ENCODE measurements at regions not wholly inside any gene's neighbourhood (a gene's known extent, or its start where the extent isn't known, plus 50 kb on each side); places are given as distances from the start of the nearest gene placed in this dataset.

DNA sequence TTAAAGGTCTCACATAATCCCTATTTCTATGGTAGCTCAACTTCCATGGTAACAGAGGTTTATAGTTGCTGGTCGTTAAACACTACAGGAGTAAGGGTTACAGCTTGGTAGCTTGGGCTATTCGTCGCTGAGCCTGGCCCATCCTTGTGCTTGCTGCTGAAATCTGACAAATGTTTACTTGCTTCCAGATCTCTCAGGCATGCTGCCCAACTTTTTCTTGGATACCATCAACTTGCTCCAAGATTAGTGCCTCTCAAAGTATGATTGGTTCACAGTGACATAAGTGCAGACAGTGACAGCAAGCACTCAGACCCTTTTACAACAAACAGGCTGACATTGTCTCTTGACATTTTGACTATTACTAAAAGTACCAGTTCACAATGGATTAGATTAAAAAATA lies 231.8 kb downstream of the KCNS3 start (continued):
- TF ChIP-seq, protein P1, sequence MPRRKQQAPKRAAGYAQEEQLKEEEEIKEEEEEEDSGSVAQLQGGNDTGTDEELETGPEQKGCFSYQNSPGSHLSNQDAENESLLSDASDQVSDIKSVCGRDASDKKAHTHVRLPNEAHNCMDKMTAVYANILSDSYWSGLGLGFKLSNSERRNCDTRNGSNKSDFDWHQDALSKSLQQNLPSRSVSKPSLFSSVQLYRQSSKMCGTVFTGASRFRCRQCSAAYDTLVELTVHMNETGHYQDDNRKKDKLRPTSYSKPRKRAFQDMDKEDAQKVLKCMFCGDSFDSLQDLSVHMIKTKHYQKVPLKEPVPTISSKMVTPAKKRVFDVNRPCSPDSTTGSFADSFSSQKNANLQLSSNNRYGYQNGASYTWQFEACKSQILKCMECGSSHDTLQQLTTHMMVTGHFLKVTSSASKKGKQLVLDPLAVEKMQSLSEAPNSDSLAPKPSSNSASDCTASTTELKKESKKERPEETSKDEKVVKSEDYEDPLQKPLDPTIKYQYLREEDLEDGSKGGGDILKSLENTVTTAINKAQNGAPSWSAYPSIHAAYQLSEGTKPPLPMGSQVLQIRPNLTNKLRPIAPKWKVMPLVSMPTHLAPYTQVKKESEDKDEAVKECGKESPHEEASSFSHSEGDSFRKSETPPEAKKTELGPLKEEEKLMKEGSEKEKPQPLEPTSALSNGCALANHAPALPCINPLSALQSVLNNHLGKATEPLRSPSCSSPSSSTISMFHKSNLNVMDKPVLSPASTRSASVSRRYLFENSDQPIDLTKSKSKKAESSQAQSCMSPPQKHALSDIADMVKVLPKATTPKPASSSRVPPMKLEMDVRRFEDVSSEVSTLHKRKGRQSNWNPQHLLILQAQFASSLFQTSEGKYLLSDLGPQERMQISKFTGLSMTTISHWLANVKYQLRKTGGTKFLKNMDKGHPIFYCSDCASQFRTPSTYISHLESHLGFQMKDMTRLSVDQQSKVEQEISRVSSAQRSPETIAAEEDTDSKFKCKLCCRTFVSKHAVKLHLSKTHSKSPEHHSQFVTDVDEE (CRISPR knock-in tag; IDR thresholded peaks at IDR 0.05): no peak
- TF ChIP-seq TCF4 (CRISPR knock-in tag; IDR thresholded peaks at IDR 0.05; ENCODE audit: borderline replicate concordance): no peak
- no peak for TF ChIP-seq OSR1 (CRISPR knock-in tag; IDR thresholded peaks at IDR 0.05)
- TF ChIP-seq ESRRG (CRISPR knock-in tag; IDR thresholded peaks at IDR 0.05): no peak
- TF ChIP-seq, protein P2, sequence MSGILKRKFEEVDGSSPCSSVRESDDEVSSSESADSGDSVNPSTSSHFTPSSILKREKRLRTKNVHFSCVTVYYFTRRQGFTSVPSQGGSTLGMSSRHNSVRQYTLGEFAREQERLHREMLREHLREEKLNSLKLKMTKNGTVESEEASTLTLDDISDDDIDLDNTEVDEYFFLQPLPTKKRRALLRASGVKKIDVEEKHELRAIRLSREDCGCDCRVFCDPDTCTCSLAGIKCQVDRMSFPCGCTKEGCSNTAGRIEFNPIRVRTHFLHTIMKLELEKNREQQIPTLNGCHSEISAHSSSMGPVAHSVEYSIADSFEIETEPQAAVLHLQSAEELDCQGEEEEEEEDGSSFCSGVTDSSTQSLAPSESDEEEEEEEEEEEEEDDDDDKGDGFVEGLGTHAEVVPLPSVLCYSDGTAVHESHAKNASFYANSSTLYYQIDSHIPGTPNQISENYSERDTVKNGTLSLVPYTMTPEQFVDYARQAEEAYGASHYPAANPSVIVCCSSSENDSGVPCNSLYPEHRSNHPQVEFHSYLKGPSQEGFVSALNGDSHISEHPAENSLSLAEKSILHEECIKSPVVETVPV (CRISPR knock-in tag; IDR thresholded peaks at IDR 0.05): no peak

DNA sequence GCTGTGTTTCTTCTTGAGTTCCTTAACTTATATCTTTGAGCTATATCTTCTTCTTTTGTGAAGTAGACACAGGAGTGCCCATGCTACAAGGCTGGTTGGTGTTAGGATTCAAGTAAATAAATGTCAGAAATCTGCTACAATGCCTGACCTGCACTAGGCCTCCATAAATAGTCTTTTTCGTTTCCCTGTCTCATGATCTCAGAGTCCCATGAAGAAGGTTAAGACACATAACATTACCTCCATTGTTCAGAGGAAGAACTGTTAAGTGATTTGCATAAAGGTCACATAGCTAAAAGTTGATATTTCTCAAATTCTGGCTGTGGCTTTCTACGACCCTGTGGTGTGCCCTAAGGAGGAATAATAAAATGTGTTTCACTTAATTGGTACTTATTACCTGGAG lies 228.4 kb downstream of the KCNS3 start:
- ATAC-seq: no peak

DNA sequence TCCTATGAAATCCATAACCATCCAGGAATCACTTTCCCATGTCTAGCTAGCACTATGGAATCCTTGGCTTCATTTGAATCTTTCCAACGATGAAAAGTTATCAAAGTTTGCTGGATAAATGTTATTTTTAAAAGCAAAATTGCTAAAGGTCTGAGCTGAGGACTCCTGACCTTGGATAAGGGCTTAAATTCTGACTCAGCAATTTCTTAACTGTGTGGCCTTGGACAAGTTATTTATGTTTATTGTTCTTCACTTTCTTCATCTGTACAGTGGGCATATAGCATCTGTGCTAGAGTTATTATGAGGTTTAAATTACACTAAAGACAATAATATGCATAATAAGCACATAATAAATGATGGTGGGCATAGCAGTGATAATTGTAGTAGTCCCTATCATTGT lies 227.5 kb downstream of the KCNS3 start:
- ATAC-seq: no peak
- TF ChIP-seq TCF4 (CRISPR knock-in tag; IDR thresholded peaks at IDR 0.05; ENCODE audit: borderline replicate concordance) (no peak), ZFP30 (CRISPR knock-in tag; IDR thresholded peaks at IDR 0.05) (no peak), OSR1 (CRISPR knock-in tag; IDR thresholded peaks at IDR 0.05) (no peak), RARB (CRISPR knock-in tag; IDR thresholded peaks at IDR 0.05) (no peak), CSDC2 (CRISPR knock-in tag; IDR thresholded peaks at IDR 0.05) (no peak), ZFP3 (CRISPR knock-in tag; IDR thresholded peaks at IDR 0.05) (no peak), TOX (CRISPR knock-in tag; IDR thresholded peaks at IDR 0.05; ENCODE audit: borderline replicate concordance) (no peak), SNAI2 (CRISPR knock-in tag; IDR thresholded peaks at IDR 0.05) (no peak), ZC3H10 (CRISPR knock-in tag; IDR thresholded peaks at IDR 0.05) (no peak), ZNF70 (CRISPR knock-in tag; IDR thresholded peaks at IDR 0.05) (no peak), ISL1 (CRISPR knock-in tag; IDR thresholded peaks at IDR 0.05) (no peak), PPARA (CRISPR knock-in tag; IDR thresholded peaks at IDR 0.05; ENCODE audit: borderline replicate concordance) (no peak), BACH2 (CRISPR knock-in tag; IDR thresholded peaks at IDR 0.05; ENCODE audit: borderline replicate concordance) (no peak), ZNF8 (CRISPR knock-in tag; IDR thresholded peaks at IDR 0.05) (no peak), GLIS3 (CRISPR knock-in tag; IDR thresholded peaks at IDR 0.05) (no peak)
- TF ChIP-seq, protein P2 (CRISPR knock-in tag; IDR thresholded peaks at IDR 0.05): no peak
- TF ChIP-seq, protein P1 (CRISPR knock-in tag; IDR thresholded peaks at IDR 0.05): no peak
- TF ChIP-seq, protein P3, sequence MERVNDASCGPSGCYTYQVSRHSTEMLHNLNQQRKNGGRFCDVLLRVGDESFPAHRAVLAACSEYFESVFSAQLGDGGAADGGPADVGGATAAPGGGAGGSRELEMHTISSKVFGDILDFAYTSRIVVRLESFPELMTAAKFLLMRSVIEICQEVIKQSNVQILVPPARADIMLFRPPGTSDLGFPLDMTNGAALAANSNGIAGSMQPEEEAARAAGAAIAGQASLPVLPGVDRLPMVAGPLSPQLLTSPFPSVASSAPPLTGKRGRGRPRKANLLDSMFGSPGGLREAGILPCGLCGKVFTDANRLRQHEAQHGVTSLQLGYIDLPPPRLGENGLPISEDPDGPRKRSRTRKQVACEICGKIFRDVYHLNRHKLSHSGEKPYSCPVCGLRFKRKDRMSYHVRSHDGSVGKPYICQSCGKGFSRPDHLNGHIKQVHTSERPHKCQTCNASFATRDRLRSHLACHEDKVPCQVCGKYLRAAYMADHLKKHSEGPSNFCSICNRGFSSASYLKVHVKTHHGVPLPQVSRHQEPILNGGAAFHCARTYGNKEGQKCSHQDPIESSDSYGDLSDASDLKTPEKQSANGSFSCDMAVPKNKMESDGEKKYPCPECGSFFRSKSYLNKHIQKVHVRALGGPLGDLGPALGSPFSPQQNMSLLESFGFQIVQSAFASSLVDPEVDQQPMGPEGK (CRISPR knock-in tag; IDR thresholded peaks at IDR 0.05; ENCODE audit: borderline replicate concordance): no peak
- TF ChIP-seq, protein P4, sequence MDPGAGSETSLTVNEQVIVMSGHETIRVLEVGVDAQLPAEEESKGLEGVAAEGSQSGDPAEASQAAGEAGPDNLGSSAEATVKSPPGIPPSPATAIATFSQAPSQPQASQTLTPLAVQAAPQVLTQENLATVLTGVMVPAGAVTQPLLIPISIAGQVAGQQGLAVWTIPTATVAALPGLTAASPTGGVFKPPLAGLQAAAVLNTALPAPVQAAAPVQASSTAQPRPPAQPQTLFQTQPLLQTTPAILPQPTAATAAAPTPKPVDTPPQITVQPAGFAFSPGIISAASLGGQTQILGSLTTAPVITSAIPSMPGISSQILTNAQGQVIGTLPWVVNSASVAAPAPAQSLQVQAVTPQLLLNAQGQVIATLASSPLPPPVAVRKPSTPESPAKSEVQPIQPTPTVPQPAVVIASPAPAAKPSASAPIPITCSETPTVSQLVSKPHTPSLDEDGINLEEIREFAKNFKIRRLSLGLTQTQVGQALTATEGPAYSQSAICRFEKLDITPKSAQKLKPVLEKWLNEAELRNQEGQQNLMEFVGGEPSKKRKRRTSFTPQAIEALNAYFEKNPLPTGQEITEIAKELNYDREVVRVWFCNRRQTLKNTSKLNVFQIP (CRISPR knock-in tag; IDR thresholded peaks at IDR 0.05; ENCODE audit: borderline replicate concordance, low read depth): no peak

More for the DNA sequence above, 228.4 kb downstream of the KCNS3 start:
- TF ChIP-seq ZFP30 (CRISPR knock-in tag; IDR thresholded peaks at IDR 0.05): no peak
- TF ChIP-seq ESRRG (CRISPR knock-in tag; IDR thresholded peaks at IDR 0.05): no peak
- TF ChIP-seq, protein P3 (CRISPR knock-in tag; IDR thresholded peaks at IDR 0.05; ENCODE audit: borderline replicate concordance): no peak
